ENCODE measurements at regions not wholly inside any gene's neighbourhood (a gene's known extent, or its start where the extent isn't known, plus 50 kb on each side); places are given as distances from the start of the nearest gene placed in this dataset.

- no peak for TF ChIP-seq EP300 (IDR thresholded peaks at IDR 0.05; ENCODE audit: low read depth)
- no peak for TF ChIP-seq POLR2AphosphoS5 (IDR thresholded peaks at IDR 0.05)
- TF ChIP-seq CTCF (IDR thresholded peaks at IDR 0.05), result no peak
- no peak for TF ChIP-seq POLR2A (IDR thresholded peaks at IDR 0.05)
- in situ Hi-C loops (cut with MboI; ENCODE audit: low pct_ligation_motif_present in 1 of 4, low pct_unique_long_range_greater_than_20kb in 1 of 4, low sequenced_read_pairs in 3 of 4), result no loop called here
Observed at GRCh38 chrX:25928316-25928715, 209.8 kb upstream of the MAGEB18 start.

GRCh38 chrX:25941087-25941486 is 197.1 kb upstream of the MAGEB18 start:
- in situ Hi-C loops (cut with MboI; ENCODE audit: low pct_ligation_motif_present in 1 of 4, low pct_unique_long_range_greater_than_20kb in 1 of 4, low sequenced_read_pairs in 3 of 4), result no loop called here
- Histone ChIP-seq H3K36me3 (no peaks in the 10 kb centered on the region), H3K9me3 (no peaks in the 10 kb centered on the region), H3K4me1 (no peaks in the 10 kb centered on the region), H3K27ac (no peak overlapping the region), H3K27me3 (no peaks in the 10 kb centered on the region), H3K4me3 (no peak overlapping the region)
- TF ChIP-seq EP300 (IDR thresholded peaks at IDR 0.05; ENCODE audit: low read depth), result no peak
- TF ChIP-seq CTCF (IDR thresholded peaks at IDR 0.05), result no peak
- no peak for TF ChIP-seq POLR2A (IDR thresholded peaks at IDR 0.05)
- TF ChIP-seq POLR2AphosphoS5 (IDR thresholded peaks at IDR 0.05), result no peak
- WGBS, 2 donors (ENCODE audit: low coverage in 1 of 2), result 20% methylated on average over 2 of the region's 2 CpGs; no CpG with 5 or more reads in 1 of the 2 donors
- no peak for DNase-seq
- intact Hi-C loops (cut with DNase I; ENCODE audit: low total_unique reads), result no loop called here

More at GRCh38 chrX:25928316-25928715, 209.8 kb upstream of the MAGEB18 start:
- no peaks in the 10 kb centered on the region for H3K9me3 ChIP-seq
- H3K36me3 ChIP-seq, result no peaks in the 10 kb centered on the region
- WGBS, 2 donors (ENCODE audit: low coverage in 1 of 2), result 83% methylated on average over 5 of the region's 5 CpGs; no CpG with 5 or more reads in 1 of the 2 donors
- no peaks in the 10 kb centered on the region for H3K4me1 ChIP-seq
- DNase-seq, result no peak
- intact Hi-C loops (cut with DNase I; ENCODE audit: low total_unique reads), result no loop called here
- H3K27me3 ChIP-seq, result no peaks in the 10 kb centered on the region
- no peak overlapping the region for H3K4me3 ChIP-seq
- H3K27ac ChIP-seq, result no peak overlapping the region

- intact Hi-C loops (cut with DNase I; ENCODE audit: low total_unique reads), result no loop called here
- Histone ChIP-seq H3K36me3 (no peaks in the 10 kb centered on the region), H3K4me1 (no peaks in the 10 kb centered on the region), H3K4me3 (no peak overlapping the region), H3K27ac (no peak overlapping the region), H3K9me3 (no peaks in the 10 kb centered on the region), H3K27me3 (no peaks in the 10 kb centered on the region)
- no peak for DNase-seq
- in situ Hi-C loops (cut with MboI; ENCODE audit: low pct_ligation_motif_present in 1 of 4, low pct_unique_long_range_greater_than_20kb in 1 of 4, low sequenced_read_pairs in 3 of 4), result no loop called here
- no peak for TF ChIP-seq EP300 (IDR thresholded peaks at IDR 0.05; ENCODE audit: low read depth)
- TF ChIP-seq CTCF (IDR thresholded peaks at IDR 0.05), result no peak
- TF ChIP-seq POLR2AphosphoS5 (IDR thresholded peaks at IDR 0.05), result no peak
- WGBS, 2 donors (ENCODE audit: low coverage in 1 of 2), result 65 to 71% methylated on average over 2 to 4 of the region's 4 CpGs
Observed at GRCh38 chrX:25941559-25942250, 196.4 kb upstream of the MAGEB18 start.

- intact Hi-C loops (cut with DNase I; ENCODE audit: low total_unique reads), result no loop called here
- no peak overlapping the region for H3K4me3 ChIP-seq
- H3K36me3 ChIP-seq, result no peaks in the 10 kb centered on the region
- H3K4me1 ChIP-seq, result no peaks in the 10 kb centered on the region
- no peaks in the 10 kb centered on the region for H3K27me3 ChIP-seq
- WGBS, 2 donors (ENCODE audit: low coverage in 1 of 2), result 54% methylated on average over 12 of the region's 12 CpGs; no CpG with 5 or more reads in 1 of the 2 donors
- TF ChIP-seq POLR2A (IDR thresholded peaks at IDR 0.05) (no peak), POLR2AphosphoS5 (IDR thresholded peaks at IDR 0.05) (no peak), EP300 (IDR thresholded peaks at IDR 0.05; ENCODE audit: low read depth) (no peak), CTCF (IDR thresholded peaks at IDR 0.05) (no peak)
- no peaks in the 10 kb centered on the region for H3K9me3 ChIP-seq
- in situ Hi-C loops (cut with MboI; ENCODE audit: low pct_ligation_motif_present in 1 of 4, low pct_unique_long_range_greater_than_20kb in 1 of 4, low sequenced_read_pairs in 3 of 4), result no loop called here
- H3K27ac ChIP-seq, result no peak overlapping the region
- no peak for DNase-seq
Observed at GRCh38 chrX:25968920-25969319, 169.2 kb upstream of the MAGEB18 start.
